Neutrophil (primary cell): ENCODE measurements at regions not wholly inside any gene's neighbourhood (a gene's known extent, or its start where the extent isn't known, plus 50 kb on each side); places are given as distances from the start of the nearest gene placed in this dataset.

Experiments
- H3K27ac ChIP-seq: fragments of 200-600 bp; sonication (generic); 2 replicates; pipeline ENCODE4 v1.5.1; 2016; ENCODE audit warnings: mild to moderate bottlenecking, moderate library complexity
- H3K27me3 ChIP-seq: fragments of 200-600 bp; sonication (generic); 2 replicates; pipeline ENCODE4 v1.6.0; 2016; ENCODE audit warnings: mild to moderate bottlenecking
- H3K36me3 ChIP-seq: fragments of 200-600 bp; sonication (generic); 2 replicates; pipeline ENCODE4 v1.5.1; 2017
- H3K4me1 ChIP-seq, 2 experiments: fragments of 200-600 bp in 1 of 2; sonication (generic) in 1 of 2; 1 replicate in 1 of 2; 2 replicates in 1 of 2; pipeline versions ENCODE4 v1.5.1 to v1.6.1; 2013 to 2016; ENCODE audit warnings: low read depth in 1 of 2, low read length in 1 of 2, mild to moderate bottlenecking in 1 of 2, moderate library complexity in 1 of 2; ENCODE audit not compliant: control insufficient read depth in 1 of 2, insufficient read depth in 1 of 2
- H3K4me3 ChIP-seq, 2 experiments: fragments of 200-600 bp in 1 of 2; sonication (generic) in 1 of 2; 1 replicate in 1 of 2; 2 replicates in 1 of 2; pipeline ENCODE4 v1.5.1; 2013 to 2016; ENCODE audit warnings: low read depth in 1 of 2, low read length in 1 of 2, mild to moderate bottlenecking in 1 of 2, moderate library complexity in 1 of 2
- H3K9me3 ChIP-seq: fragments of 200-600 bp; sonication (generic); 2 replicates; pipeline ENCODE4 v1.5.1; 2016
- TF ChIP-seq, protein P1 (sequence below): fragments of 200-600 bp; sonication (generic); IDR thresholded peaks from 2 replicates; pipeline ENCODE4 v1.5.1; 2016; ENCODE audit warnings: antibody characterized with exemption

DNA sequence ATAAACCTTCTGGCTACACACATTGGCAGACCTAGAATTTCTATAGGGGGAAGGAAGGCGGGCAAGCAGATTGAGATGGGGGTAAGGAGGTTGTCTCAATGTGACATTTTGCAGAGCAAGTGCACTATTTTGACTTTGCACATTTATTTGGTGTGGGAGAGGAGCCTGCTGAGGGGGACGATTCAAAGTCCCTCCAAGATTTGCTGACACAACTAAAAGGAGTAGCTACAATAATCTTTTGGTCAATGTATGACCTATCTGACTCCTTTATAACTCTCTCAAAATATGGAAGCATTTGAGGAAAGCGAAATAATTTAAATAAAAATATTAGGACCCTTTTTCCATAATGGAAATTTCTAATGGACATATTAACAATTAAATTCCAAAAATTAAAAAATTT, 274.9 kb upstream of the PPARGC1A start:
- Histone ChIP-seq H3K27ac (no peak overlapping the region), H3K4me3 (no peak overlapping the region), H3K4me1 (no peaks in the 10 kb centered on the region), H3K36me3 (no peaks in the 10 kb centered on the region), H3K27me3 (no peaks in the 10 kb centered on the region), H3K9me3 (no peaks in the 10 kb centered on the region)
- TF ChIP-seq, protein P1, sequence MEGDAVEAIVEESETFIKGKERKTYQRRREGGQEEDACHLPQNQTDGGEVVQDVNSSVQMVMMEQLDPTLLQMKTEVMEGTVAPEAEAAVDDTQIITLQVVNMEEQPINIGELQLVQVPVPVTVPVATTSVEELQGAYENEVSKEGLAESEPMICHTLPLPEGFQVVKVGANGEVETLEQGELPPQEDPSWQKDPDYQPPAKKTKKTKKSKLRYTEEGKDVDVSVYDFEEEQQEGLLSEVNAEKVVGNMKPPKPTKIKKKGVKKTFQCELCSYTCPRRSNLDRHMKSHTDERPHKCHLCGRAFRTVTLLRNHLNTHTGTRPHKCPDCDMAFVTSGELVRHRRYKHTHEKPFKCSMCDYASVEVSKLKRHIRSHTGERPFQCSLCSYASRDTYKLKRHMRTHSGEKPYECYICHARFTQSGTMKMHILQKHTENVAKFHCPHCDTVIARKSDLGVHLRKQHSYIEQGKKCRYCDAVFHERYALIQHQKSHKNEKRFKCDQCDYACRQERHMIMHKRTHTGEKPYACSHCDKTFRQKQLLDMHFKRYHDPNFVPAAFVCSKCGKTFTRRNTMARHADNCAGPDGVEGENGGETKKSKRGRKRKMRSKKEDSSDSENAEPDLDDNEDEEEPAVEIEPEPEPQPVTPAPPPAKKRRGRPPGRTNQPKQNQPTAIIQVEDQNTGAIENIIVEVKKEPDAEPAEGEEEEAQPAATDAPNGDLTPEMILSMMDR = no peak

DNA sequence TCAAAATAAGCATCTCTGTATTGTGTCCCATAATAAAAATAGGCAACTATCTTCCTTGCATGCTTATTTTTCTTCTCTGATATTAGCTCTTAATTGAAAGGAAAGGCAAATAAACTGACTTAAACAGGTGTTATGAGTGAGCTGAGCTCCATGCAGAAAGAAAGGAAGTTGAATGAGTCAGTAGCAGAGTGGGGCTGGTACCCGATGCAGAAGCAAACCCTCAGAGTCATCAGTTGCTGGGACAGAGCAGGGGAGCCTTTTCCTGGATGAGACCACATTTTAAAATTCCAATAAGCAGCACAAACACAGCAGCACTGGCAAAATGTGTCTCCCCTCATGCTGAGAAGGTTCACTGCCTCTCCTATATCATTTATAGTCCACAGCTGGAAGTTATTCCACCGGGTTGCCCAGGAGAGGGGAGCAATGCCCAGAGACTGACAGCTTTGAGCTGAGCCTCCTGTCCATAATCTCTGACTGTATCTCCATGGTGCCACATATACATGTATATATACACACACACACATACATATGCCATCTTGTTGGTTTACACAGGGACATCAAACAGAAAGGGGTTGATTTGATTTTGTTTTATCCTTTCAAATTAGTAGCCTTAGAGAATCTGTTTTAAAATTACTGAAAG, 274.3 kb upstream of the PPARGC1A start:
- Histone ChIP-seq H3K27ac (no peak overlapping the region), H3K4me3 (no peak overlapping the region), H3K27me3 (no peaks in the 10 kb centered on the region), H3K4me1 (no peaks in the 10 kb centered on the region), H3K36me3 (no peaks in the 10 kb centered on the region), H3K9me3 (no peaks in the 10 kb centered on the region)
- TF ChIP-seq, protein P1 = no peak

DNA sequence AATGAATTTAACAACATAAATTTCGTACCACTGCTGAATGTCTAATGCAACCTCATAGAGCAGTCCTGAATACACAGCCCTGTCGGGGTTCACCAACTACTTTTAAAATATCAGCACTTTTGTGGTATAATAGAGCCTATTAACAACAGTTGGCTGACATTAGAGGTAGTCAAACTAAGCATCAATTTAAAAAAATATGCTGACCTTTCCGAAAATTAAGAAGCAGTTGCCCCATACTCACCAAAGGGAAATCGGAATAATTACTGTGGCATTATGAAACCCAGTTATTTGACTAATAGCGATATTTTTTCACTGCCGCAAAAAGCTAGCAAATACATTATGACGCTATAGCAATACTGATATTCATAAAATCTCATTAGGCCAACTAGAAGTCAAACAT, 273.5 kb upstream of the PPARGC1A start:
- H3K36me3 ChIP-seq = no peaks in the 10 kb centered on the region
- TF ChIP-seq, protein P1 = no peak

DNA sequence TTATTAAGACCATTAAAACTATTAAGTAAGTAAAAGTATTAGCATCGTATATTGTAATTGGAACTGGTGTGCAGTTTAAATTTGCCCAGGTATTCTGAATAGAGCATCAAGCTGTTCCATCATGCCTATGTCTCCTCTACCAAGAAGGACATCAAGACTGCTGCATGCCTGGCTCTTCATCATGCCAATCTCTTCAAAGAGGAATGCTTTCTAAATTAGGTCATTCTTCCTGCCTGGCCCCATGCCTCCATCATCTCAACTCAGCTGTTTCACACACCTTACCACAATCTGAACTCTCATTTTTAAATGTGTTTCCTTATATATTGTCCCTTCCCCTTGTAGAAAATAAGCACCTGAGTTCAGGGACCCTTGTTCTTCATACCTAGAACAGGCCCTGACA, 270.5 kb upstream of the PPARGC1A start:
- Histone ChIP-seq H3K27ac (no peak overlapping the region), H3K9me3 (no peaks in the 10 kb centered on the region), H3K27me3 (no peaks in the 10 kb centered on the region), H3K36me3 (no peaks in the 10 kb centered on the region), H3K4me3 (no peak overlapping the region), H3K4me1 (no peaks in the 10 kb centered on the region)
- TF ChIP-seq, protein P1 = no peak

More for the DNA sequence above, 273.5 kb upstream of the PPARGC1A start:
- no peaks in the 10 kb centered on the region for H3K9me3 ChIP-seq
- H3K4me1 ChIP-seq = no peaks in the 10 kb centered on the region
- H3K27me3 ChIP-seq = no peaks in the 10 kb centered on the region
- no peak overlapping the region for H3K4me3 ChIP-seq
- no peak overlapping the region for H3K27ac ChIP-seq

DNA sequence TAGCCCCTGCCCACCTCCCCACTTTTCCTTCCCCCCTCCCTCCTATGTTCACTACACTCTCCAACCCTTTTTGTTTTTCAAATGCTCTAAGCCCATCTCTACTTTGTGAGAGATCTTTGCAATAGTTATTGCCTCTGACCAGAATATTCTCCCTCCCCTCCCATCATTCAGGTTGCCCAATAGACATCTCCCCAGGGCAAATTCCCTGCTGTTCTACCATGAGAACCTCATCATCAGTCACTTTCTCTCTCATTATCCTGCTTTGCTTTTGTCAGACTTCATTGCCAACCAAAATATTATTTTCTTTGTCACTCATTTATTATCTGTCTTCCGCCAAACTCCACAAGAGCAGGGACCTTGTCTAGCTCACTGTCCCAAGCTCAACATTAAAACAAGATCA, 268.2 kb upstream of the PPARGC1A start:
- Histone ChIP-seq H3K27me3 (no peaks in the 10 kb centered on the region), H3K4me3 (no peak overlapping the region), H3K36me3 (no peaks in the 10 kb centered on the region), H3K4me1 (no peaks in the 10 kb centered on the region), H3K9me3 (no peaks in the 10 kb centered on the region), H3K27ac (no peak overlapping the region)
- TF ChIP-seq, protein P1 = no peak
